Stimulated activated CD8-positive, alpha-beta memory T cell treated with anti-CD3 and anti-CD28 coated beads, Interleukin-15, amount 100 ng/mL, for 24 hours (primary cell): ENCODE measurements at regions not wholly inside any gene's neighbourhood (a gene's known extent, or its start where the extent isn't known, plus 50 kb on each side); places are given as distances from the start of the nearest gene placed in this dataset.

Source experiments
- DNase-seq: peaks from one replicate; pipeline ENCODE4 v3.0.0-alpha.2; 2020; ENCODE audit warnings: low read depth

DNA sequence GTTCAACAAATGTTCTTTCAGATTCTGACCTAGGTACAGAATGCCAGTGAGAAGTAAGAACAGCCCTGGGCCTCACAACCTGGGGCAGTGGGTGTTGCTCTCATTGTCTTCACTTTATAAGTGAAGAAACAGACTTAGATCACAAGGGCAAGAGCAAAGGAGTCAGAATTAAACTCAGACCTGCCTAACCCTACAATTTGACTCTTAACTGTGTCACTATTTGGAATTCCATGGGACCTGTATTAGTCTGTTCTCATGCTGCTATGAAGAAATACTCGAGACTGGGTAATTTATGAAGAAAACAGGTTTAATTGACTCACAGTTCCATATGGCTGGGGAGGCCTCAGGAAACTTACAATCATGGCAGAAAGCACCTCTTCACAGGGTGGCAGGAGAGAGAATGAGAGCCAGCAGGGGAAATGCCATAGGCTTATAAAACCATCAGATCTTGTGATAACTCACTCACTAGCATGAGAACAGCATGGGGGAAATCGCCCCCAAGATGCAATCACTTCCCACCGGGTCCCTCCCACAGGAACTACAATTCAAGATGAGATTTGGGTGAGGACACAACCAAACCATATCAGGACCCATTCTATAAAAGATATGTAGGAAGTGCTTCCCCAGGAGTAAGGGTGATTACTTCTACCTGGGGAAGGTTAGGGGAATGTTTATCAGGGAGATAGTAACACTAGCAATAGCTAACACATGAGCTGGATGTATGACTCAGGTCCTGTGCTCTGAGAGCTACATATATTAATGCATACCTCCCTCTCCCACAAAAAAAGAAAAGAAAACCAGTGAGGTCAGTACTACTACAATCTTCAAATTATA, 270.1 kb downstream of the SOX9 start:
- no peak for DNase-seq

DNA sequence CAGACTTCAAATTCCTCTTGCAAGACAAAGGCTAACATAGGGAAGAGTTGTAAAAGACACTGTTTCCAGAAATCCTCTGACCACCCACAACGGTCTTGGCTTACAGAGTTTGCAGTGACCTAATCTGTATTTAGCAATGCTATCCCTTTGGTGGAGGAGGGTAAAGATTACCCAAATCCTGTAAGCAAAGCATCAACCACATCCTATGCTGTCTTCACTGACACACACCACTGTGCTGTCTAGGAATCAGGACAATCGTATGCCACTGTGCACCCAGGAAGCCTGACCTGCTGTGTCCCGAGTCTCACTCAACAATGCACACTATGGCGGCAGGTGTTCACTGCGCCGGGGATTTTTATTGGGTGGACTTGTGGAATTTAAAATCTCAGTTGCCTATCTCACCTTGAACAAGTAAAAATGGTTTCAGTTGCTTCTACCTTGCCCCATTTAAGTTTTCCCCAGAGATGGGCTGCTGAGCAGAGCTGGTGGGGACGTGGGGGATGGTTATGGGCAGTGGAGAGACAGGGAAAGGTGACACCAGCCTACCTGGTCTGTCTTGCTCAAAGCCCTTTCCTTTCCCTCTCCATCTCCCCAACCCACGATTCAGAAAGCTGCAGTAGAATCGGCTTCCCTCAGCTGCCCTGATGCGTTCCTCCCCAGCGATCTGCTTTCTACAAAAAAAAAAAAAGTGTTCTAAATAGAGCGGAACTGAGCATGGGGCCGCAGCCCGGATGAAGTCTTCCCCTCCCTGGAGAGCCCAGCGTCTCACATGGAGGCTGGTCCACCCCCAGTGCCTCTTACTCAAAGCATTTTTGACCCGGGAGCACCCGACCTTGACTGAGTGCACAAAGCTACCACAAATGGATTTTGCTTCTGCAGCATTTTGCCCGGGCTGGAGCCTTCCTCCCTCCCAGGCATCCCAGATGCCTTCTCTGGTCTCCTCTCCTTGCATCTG, 271.5 kb downstream of the SOX9 start:
- no peak for DNase-seq

- DNase-seq = no peak
Measured at GRCh38 chr17:72393553-72393952, 272.7 kb downstream of the SOX9 start.

- DNase-seq = no peak
Measured at GRCh38 chr17:72394531-72394930, 273.7 kb downstream of the SOX9 start.

DNA sequence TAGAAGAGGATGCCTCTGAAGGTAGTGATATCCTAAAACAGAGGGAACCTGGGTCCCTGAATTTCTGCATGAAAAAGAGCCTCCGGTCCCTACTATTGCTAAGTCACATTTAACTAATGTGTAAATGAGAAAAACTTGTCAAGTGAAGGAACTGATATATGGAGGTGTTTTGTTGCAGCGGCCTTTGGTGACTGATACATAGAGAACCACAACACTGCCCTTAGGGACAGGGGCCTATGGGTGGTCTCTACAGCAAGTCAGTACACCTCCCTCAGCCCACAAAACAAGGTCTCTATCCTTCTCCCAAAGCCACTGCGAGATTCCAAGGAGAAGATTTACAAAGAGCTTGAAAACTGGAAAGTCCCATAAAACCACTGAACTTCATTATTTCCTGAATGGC, 275.3 kb downstream of the SOX9 start:
- no peak for DNase-seq

GRCh38 chr17:72397223-72397667, 276.4 kb downstream of the SOX9 start:
- no peak for DNase-seq

DNA sequence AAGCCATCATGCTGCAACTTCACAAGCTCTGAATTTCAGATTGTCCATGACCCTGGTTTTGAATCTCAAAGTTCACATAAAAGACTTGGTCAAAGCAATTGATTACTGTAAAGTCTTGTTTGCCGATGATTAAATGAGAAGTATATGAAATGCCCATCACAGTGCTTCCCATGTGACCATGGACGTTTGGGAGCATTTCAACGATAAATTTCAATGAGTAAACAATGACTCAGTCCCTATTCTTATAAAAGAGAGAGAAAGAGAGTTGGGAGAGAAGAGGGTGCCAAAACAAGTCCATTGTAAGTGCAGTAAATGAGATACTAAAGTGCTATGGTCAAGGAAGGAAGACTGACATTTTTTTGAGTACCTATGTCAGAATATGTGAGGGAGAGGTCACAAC, 276.9 kb downstream of the SOX9 start:
- DNase-seq = no peak

DNA sequence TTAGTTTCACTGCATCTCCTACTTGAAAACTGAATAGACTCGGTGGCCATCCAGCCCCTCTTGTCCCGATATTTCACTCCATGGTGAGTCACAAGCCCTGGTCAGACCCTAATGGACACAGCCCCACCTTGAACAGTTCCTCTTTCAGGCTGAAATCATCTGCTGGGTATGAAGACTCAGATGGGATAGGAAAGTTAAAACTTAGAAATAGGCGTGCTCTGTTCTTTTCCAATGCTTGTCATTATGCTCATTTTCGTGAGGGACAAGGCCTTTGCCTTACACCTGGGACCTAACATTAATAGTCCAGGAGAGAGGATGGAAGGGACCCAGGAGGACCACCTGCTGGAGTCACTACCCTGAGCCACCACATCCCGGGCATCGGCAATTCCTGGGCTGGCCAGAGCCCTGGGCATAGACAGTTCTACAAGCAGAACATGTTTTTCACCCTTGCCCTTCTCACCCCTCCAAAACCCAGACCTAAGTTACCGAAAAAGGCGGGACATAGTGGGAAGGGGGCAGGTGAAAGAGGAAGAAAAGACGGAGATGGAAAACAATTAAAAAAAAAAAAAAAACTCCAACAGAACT, 278.3 kb downstream of the SOX9 start:
- no peak for DNase-seq

DNA sequence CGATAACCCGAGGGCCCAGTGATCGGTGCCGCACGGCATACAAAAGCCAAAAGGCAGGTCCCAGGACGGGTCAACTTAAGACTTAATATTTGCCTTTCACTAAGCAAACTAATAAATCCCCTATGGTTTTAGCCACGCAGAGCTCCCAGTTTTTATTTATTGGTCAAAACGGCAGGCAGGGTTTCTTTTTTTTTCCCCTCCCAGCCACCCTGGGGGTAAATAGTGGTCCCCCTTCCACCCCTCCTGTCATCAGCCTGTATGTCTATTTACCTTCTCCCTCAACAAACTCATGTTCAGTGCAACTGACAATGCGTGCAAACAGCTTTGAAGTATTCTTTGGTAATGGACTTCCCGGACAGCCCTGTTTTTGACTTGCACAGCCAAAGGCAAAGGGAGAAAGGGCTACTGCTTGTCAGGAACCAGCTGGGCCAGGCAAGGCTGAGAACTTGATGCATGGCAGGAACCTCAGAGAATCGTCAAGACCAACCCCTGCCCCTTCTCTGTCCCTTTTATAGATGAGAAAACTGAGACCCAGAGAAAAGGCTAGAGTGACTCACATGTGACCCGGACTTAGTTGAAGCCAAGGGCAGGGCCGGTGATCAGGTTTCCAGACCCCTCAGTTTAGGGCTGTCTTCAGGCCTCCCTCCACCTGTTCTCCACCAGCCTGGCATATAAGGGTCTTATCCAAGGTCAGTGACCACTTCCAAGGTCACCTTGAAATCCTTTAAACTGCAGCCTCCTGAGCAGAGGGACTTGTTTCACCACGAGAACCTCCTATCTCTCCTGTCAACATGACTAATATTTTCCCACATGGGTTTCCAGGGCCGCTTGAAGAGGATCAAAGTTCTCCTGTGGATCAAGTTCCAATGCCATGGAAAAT, 279.0 kb downstream of the SOX9 start:
- no peak for DNase-seq

- no peak for DNase-seq
Measured at GRCh38 chr17:72400488-72400827, 279.6 kb downstream of the SOX9 start.

GRCh38 chr17:72400863-72401262, 280.0 kb downstream of the SOX9 start:
- DNase-seq = no peak

DNA sequence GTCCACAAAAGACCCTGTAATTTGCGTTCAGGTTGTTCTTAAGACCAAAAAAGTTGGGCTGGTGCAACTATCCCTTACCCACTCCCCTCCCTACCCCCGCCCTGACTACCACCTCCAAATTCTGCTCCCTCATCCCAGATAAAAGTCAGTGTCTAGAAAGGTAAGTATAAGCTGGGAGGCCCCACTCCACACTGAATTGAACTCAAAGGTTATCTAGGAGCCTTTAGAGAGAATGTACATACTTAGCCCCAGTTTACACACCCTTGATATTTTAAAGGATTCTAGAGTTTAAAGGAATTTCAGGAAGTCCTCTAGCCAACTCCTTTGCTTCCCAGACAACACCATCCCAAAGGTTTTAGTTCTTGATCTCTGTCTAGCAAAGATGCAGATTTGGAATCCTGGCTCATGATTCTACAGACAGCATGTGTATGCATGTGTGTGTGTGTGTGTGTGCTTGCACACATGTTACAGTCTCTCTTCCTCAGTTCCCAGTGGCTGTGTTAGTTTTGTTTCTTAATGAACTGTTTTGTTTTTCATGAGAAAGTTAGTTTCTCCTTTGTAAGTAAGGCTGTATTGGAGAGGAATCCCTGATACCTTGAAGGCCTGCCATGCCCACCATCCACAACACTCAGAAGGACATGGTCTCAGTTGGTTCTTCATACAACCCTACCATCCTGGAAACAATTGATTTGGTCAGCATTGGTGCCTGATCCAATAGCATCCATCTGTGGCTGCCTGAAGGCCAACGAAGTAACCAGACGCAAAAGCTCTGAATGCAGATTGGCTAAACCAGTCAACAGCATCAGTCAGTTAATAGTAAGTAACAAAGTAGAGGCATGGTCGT, 281.3 kb downstream of the SOX9 start:
- no peak for DNase-seq

DNA sequence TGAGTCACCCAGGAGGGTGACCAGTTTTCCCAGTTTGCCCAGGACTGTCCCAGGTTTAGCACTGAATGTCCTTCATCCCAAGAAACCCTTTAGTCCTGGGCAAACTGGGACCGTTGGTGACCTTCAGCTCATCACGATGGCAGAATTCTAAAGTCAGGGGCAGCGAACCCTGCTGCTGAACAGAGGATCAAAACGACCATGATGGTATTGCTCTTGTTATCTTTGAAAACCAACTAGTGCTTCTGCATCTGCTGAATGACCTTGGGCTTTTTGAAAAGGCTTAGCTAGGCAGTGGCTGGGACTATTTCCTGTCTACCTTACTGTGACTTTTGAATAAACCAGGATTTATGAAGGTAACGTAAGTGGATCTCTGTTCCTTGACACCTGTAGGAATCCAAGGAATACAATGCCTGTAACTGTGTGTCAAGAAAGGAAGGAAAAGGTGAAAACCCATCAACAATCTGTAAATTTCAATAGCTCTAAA, 281.9 kb downstream of the SOX9 start:
- no peak for DNase-seq

- DNase-seq = no peak
Measured at GRCh38 chr17:72403713-72404209, 282.9 kb downstream of the SOX9 start.

GRCh38 chr17:72404872-72405271, 284.1 kb downstream of the SOX9 start:
- DNase-seq = no peak

GRCh38 chr17:72405662-72406230, 284.9 kb downstream of the SOX9 start:
- no peak for DNase-seq

DNA sequence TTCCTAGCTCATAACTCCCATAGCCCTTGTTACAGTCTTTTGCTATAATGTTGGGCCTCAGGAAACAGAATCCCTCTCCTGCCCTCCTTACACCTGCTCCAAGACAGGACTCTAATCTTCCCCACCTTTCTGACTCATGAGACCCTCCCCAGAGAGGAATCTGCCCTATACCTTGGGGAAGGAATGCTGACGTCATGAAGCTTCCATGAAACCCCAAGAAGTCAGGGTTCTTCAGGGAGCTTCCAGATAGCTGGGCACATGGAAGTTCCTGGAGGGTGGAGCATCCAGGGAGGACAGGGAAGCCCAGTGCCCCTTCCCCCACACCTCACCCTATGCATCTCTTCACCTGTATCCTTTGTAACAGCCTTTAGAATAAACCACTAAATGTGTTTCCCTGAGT, 285.7 kb downstream of the SOX9 start:
- DNase-seq = no peak

DNA sequence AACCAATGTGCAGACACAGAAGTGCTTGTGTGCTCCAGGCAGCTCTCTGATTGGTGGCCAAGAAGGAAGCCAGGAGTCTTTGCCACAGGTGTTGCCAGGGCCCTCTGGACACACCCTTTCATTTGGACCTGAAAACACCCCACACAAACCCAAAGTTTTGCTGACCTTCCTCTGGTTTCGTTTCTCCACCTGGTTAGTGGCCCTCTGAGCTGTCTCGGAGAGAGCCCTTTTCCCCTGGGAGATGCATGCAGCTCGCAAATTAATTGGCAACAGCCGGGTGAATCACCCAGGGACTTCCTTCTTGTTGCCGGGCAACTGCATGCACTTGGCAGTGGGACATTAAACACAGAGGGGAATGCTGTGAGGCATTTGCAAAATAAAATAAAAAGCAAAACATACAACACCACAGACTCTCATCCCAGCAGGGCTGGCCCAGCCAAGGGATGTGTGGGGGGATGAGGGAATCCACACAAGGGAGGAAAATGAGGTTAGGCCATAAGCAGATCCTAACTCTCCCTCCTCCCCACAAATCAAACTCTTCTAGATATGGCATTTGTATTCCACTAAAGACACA, 286.6 kb downstream of the SOX9 start:
- no peak for DNase-seq

DNA sequence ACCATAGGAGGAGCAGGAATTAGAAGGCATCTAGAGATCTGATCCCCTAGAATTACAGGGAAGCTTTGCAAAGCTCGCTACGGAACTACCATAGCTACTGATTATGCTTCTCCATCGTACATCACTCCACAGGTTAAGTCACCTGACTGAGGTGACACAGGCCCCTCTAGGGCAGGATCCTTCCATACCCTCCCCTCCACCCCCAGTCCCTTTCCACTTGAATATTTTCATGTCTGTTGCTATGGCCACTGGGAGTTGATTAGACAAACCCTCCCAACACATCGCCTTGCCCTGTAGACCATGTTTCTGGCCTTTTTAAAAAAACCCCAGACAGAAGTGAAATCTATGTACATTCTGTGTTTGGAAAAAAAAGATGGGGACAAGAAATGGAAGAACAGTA, 287.1 kb downstream of the SOX9 start:
- no peak for DNase-seq

- no peak for DNase-seq
Measured at GRCh38 chr17:72408641-72409040, 287.8 kb downstream of the SOX9 start.
